CD8-positive, alpha-beta memory T cell (primary cell): ENCODE measurements at regions not wholly inside any gene's neighbourhood (a gene's known extent, or its start where the extent isn't known, plus 50 kb on each side); places are given as distances from the start of the nearest gene placed in this dataset.
"Not testable (repeated sequence)": the region's sequence is repeated elsewhere in the genome, so short reads cannot be mapped to it uniquely, and the experiment has no call there.

Experiments
- CTCF ChIA-PET: fragments of 350-600 bp; sonication (Branson Sonifier 250); formaldehyde crosslinking; loops from one replicate; lab custom pipeline; 2021; ENCODE audit warnings: antibody characterized with exemption; lab: Charles Lee
- POLR2A ChIA-PET: fragments of 350-600 bp; sonication (Branson Sonifier 250); formaldehyde crosslinking; loops from one replicate; lab custom pipeline; 2021; ENCODE audit warnings: antibody characterized with exemption; lab: Charles Lee
- DNase-seq, 5 donors: peaks; one replicate each; pipeline versions ENCODE4 v3.0.0 to v3.0.0-alpha.2; 2020 to 2022; ENCODE audit warnings: mixed read lengths in 1 of 5
- H3K27ac ChIP-seq: one replicate; pipeline ENCODE4 v1.7.0; 2013; ENCODE audit warnings: low read depth, mild to moderate bottlenecking, low read length, moderate library complexity
- H3K27me3 ChIP-seq: 2 replicates; pipeline ENCODE4 v1.7.0; 2013; ENCODE audit warnings: low read length, mild to moderate bottlenecking; ENCODE audit not compliant: insufficient read depth, poor library complexity, severe bottlenecking
- H3K36me3 ChIP-seq: 2 replicates; pipeline ENCODE4 v1.7.0; 2013; ENCODE audit warnings: mild to moderate bottlenecking, low read length, moderate library complexity; ENCODE audit not compliant: insufficient read depth
- H3K4me1 ChIP-seq: 2 replicates; pipeline ENCODE4 v1.7.0; 2013; ENCODE audit warnings: mild to moderate bottlenecking, low read length, moderate library complexity; ENCODE audit not compliant: insufficient read depth
- H3K4me3 ChIP-seq: 2 replicates; pipeline ENCODE4 v1.7.0; 2013; ENCODE audit warnings: mild to moderate bottlenecking, low read length
- H3K9me3 ChIP-seq: 2 replicates; pipeline ENCODE4 v1.7.0; 2013; ENCODE audit warnings: mild to moderate bottlenecking, low read length
- H3K27ac Mint-ChIP-seq, 8 donors: one replicate each; pipeline ENCODE4 v1.8.0; 2020 to 2021; ENCODE audit warnings: mixed read lengths in 8 of 8, mild to moderate bottlenecking in 6 of 8, inconsistent platforms in 3 of 8, moderate library complexity in 3 of 8
- H3K27me3 Mint-ChIP-seq, 2 donors: one replicate each; pipeline ENCODE4 v1.8.0; 2020 to 2021; ENCODE audit warnings: mixed read lengths in 2 of 2, mild to moderate bottlenecking in 1 of 2, moderate library complexity in 1 of 2
- H3K36me3 Mint-ChIP-seq, 3 donors: one replicate each; pipeline ENCODE4 v1.8.0; 2020 to 2021; ENCODE audit warnings: mixed read lengths in 3 of 3, inconsistent platforms in 1 of 3, mild to moderate bottlenecking in 1 of 3
- H3K4me1 Mint-ChIP-seq, 3 donors: one replicate each; pipeline ENCODE4 v1.8.0; 2020 to 2021; ENCODE audit warnings: mixed read lengths in 3 of 3, inconsistent platforms in 1 of 3, mild to moderate bottlenecking in 1 of 3
- H3K4me3 Mint-ChIP-seq, 7 donors: one replicate each; pipeline ENCODE4 v1.8.0; 2020 to 2021; ENCODE audit warnings: mixed read lengths in 7 of 7, mild to moderate bottlenecking in 6 of 7, moderate library complexity in 4 of 7, inconsistent platforms in 2 of 7
- H3K9me3 Mint-ChIP-seq, 5 donors: one replicate each; pipeline ENCODE4 v1.8.0; 2020 to 2022; ENCODE audit warnings: mixed read lengths in 5 of 5, mild to moderate bottlenecking in 3 of 5, moderate library complexity in 2 of 5, inconsistent platforms in 1 of 5

DNA sequence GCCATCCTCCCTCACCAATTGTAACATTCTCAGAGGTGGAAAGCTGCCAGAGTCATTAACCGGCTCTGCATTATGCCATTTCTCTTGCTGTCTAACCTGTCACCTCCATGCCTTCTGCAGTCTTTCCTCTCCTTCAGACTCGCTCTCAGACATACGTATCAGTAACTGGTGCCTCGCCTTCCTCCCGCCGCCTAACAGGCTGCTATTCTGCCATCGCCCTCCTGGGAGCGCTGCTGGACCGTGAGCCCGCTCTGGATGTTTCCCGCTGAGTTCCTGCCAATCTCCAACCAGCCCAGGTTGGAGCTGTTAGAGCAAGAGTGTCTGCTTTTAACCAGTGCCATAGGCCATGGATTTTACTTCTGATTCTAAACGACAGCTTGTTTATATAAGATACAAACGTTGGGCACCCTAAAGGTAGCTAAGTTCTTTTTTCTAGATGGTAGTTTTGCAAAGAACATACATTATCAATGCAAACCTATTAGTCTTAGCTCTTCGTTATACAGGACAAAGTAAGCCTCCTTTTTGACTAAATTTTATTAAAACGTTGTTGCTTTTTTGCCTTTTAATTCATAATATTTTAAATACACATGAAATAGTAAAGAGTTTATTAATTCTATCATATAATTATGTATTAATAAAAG, 59.5 kb upstream of the NEIL3 start:
- no peaks in the 10 kb centered on the region for H3K36me3 ChIP-seq
- no peaks in the 10 kb centered on the region for H3K9me3 ChIP-seq
- H3K4me3 ChIP-seq, result no peak overlapping the region
- no peak overlapping the region for H3K27ac Mint-ChIP-seq
- no peaks in the 10 kb centered on the region for H3K27me3 ChIP-seq
- no peaks in the 10 kb centered on the region for H3K9me3 Mint-ChIP-seq
- peak overlapping the region in 1 of 7 donors; percentile 37 for H3K4me3 Mint-ChIP-seq
- H3K4me1 Mint-ChIP-seq, result peaks cover 8 to 15% (median 12%) of the 10 kb centered on the region in 3 donors
- no peaks in the 10 kb centered on the region for H3K36me3 Mint-ChIP-seq
- peaks cover 6% of the 10 kb centered on the region for H3K4me1 ChIP-seq
- ChIA-PET POLR2A (no interaction called here), CTCF (interaction anchor here (0.6 to 4.2 kb wide), 16 partner anchors 9 to 478 kb away, joined by 3 to 51 read pairs (median 4); partner anchors contain the start of gene NEIL3)
- peak; percentile 46 to 74 (median 54) for DNase-seq
- no peak overlapping the region for H3K27ac ChIP-seq
- H3K27me3 Mint-ChIP-seq, result peaks cover 6 to 20% of the 10 kb centered on the region in 2 donors

DNA sequence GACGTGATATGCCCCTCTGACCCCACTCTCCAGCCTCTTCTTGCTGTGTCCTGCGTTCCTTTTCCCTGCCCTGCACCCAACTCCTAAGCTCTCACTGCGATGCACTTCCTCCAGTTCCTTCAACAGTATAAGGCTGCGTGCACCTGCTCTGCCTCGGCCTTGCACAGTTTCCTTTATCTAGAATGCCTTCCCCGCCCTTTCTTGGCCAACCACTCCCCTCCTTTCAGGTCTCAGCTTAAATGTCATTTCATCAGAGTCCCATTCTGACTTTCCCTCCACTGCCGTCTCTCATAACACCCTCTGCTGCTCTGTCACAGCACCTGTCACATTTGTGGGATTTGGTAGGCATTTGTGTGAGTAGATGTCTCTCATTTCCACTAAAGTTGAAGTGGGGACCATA, 58.4 kb upstream of the NEIL3 start:
- CTCF ChIA-PET, result interaction anchor here (1.2 to 4.2 kb wide), 4 partner anchors 10 to 93 kb away, joined by 3 to 51 read pairs (median 5); no protein-coding TSS in a partner anchor
- Histone ChIP-seq H3K27me3 (no peaks in the 10 kb centered on the region), H3K4me1 (peaks cover 6% of the 10 kb centered on the region), H3K4me3 (no peak overlapping the region), H3K36me3 (no peaks in the 10 kb centered on the region), H3K27ac (no peak overlapping the region), H3K9me3 (no peaks in the 10 kb centered on the region)
- Mint-ChIP-seq H3K4me1 (peaks cover 8 to 15% (median 12%) of the 10 kb centered on the region in 3 donors), H3K36me3 (no peaks in the 10 kb centered on the region), H3K9me3 (no peaks in the 10 kb centered on the region), H3K4me3 (peak overlapping the region in 1 of 7 donors; percentile 7), H3K27me3 (peaks cover 6 to 20% of the 10 kb centered on the region in 2 donors), H3K27ac (peak overlapping the region in 4 of 8 donors; percentile 4 to 73 (median 16))
- POLR2A ChIA-PET, result no interaction called here
- DNase-seq, result no peak

- CTCF ChIA-PET, result no interaction called here
- no peak overlapping the region for H3K27ac ChIP-seq
- no peak for DNase-seq
- H3K4me3 Mint-ChIP-seq, result no peak overlapping the region
- H3K27me3 ChIP-seq, result no peaks in the 10 kb centered on the region
- POLR2A ChIA-PET, result no interaction called here
- no peak overlapping the region for H3K27ac Mint-ChIP-seq
- H3K4me1 ChIP-seq, result peaks cover under 1% of the 10 kb centered on the region
- H3K36me3 Mint-ChIP-seq, result no peaks in the 10 kb centered on the region
- H3K36me3 ChIP-seq, result no peaks in the 10 kb centered on the region
- H3K27me3 Mint-ChIP-seq, result peaks cover 0 to 4% of the 10 kb centered on the region in 2 donors
- no peaks in the 10 kb centered on the region for H3K9me3 ChIP-seq
- no peak overlapping the region for H3K4me3 ChIP-seq
- H3K9me3 Mint-ChIP-seq, result no peaks in the 10 kb centered on the region
- peaks cover 4 to 6% (median 6%) of the 10 kb centered on the region in 3 donors for H3K4me1 Mint-ChIP-seq
These were observed 54.3 kb upstream of the NEIL3 start for GRCh38 chr4:177255359-177255758.

- Mint-ChIP-seq H3K4me1 (no peaks in the 10 kb centered on the region), H3K4me3 (no peak overlapping the region), H3K36me3 (no peaks in the 10 kb centered on the region), H3K27ac (no peak overlapping the region), H3K9me3 (no peaks in the 10 kb centered on the region), H3K27me3 (no peaks in the 10 kb centered on the region)
- no peak for DNase-seq
- Histone ChIP-seq H3K27me3 (no peaks in the 10 kb centered on the region), H3K9me3 (no peaks in the 10 kb centered on the region), H3K4me1 (no peaks in the 10 kb centered on the region), H3K4me3 (no peak overlapping the region), H3K27ac (no peak overlapping the region), H3K36me3 (no peaks in the 10 kb centered on the region)
- POLR2A ChIA-PET, result no interaction called here
- CTCF ChIA-PET, result no interaction called here
These were observed 52.7 kb upstream of the NEIL3 start for GRCh38 chr4:177256950-177257349.

GRCh38 chr4:177259466-177259865, 50.2 kb upstream of the NEIL3 start:
- H3K4me3 ChIP-seq, H3K4me1 Mint-ChIP-seq, H3K27ac ChIP-seq, H3K4me1 ChIP-seq, H3K27me3 ChIP-seq, H3K9me3 Mint-ChIP-seq, H3K36me3 ChIP-seq, H3K27me3 Mint-ChIP-seq, POLR2A ChIA-PET, H3K4me3 Mint-ChIP-seq, H3K9me3 ChIP-seq, H3K36me3 Mint-ChIP-seq, H3K27ac Mint-ChIP-seq, DNase-seq: not testable (repeated sequence)
- CTCF ChIA-PET, result interaction anchor here (1.7 kb wide), 1 partner anchor 9 kb away, joined by 7 read pairs; no protein-coding TSS in a partner anchor
